Kidney (tissue), 13 donors: ENCODE measurements at regions not wholly inside any gene's neighbourhood (a gene's known extent, or its start where the extent isn't known, plus 50 kb on each side); places are given as distances from the start of the nearest gene placed in this dataset.
A peak's percentile ranks its signal among the peaks of the same experiment; 100 is the strongest.

ENCODE experiments used
- DNase-seq, 5 donors: peaks; one replicate each; pipeline ENCODE4 v3.0.0-alpha.2; 2013 to 2020
- FAIRE-seq: peaks from 2 replicates; lab custom pipeline; 2012; peaks lifted over from hg19 to GRCh38; lab: Jason Lieb, UNC
- H3K27ac ChIP-seq, 2 donors: one replicate each; pipeline ENCODE4 v1.7.0; 2013; ENCODE audit warnings: low read depth in 2 of 2, low read length in 2 of 2, inconsistent platforms in 1 of 2
- H3K27me3 ChIP-seq: one replicate; pipeline ENCODE4 v1.7.1; 2013; ENCODE audit warnings: low read length, inconsistent platforms; ENCODE audit not compliant: control insufficient read depth, insufficient read depth
- H3K36me3 ChIP-seq, 3 donors: one replicate each; pipeline versions ENCODE4 v1.7.0 to v1.7.1; 2013; ENCODE audit warnings: low read length in 3 of 3, control low read depth in 1 of 3, inconsistent platforms in 1 of 3; ENCODE audit not compliant: insufficient read depth in 3 of 3, control insufficient read depth in 2 of 3
- H3K4me1 ChIP-seq, 3 donors: one replicate each; pipeline versions ENCODE4 v1.7.0 to v1.7.1; 2013; ENCODE audit warnings: low read length in 3 of 3, inconsistent platforms in 1 of 3, low read depth in 1 of 3; ENCODE audit not compliant: control insufficient read depth in 2 of 3, insufficient read depth in 2 of 3
- H3K4me3 ChIP-seq, 3 donors: one replicate each; pipeline versions ENCODE4 v1.7.0 to v1.8.1; 2013; ENCODE audit warnings: low read length in 3 of 3, control low read depth in 1 of 3, inconsistent platforms in 1 of 3
- H3K9ac ChIP-seq, 3 donors: one replicate each; pipeline versions ENCODE4 v1.7.0 to v1.7.1; 2013; ENCODE audit warnings: low read length in 3 of 3, control low read depth in 1 of 3, inconsistent platforms in 1 of 3
- H3K9me3 ChIP-seq, 3 donors: one replicate each; pipeline versions ENCODE4 v1.7.0 to v1.7.1; 2013; ENCODE audit warnings: low read length in 3 of 3, control low read depth in 1 of 3, inconsistent platforms in 1 of 3; ENCODE audit not compliant: control insufficient read depth in 2 of 3, insufficient read depth in 1 of 3
- CTCF ChIP-seq: IDR thresholded peaks from 3 replicates; pipeline ENCODE4 v1.5.1; 2012; ENCODE audit warnings: mild to moderate bottlenecking, moderate library complexity, borderline replicate concordance; ENCODE audit not compliant: insufficient read depth; ENCODE audit errors: extremely low read depth
- intact Hi-C: fragments of 100-400 bp; cut with DNase I; formaldehyde crosslinking; loops from one replicate; pipeline ENCODE4 v1.11.1; 2022
- donor health status: control.
- donor health status: control.
- donor health status: control.
- donor health status: control.
- donor health status: control.
- donor health status: DM: yes; HTN: yes; CAD: no.
- donor health status: Normal renal cell carcinoma (clear cell type).

GRCh38 chr13:106630162-106630561, 62.2 kb upstream of the ARGLU1 start:
- DNase-seq = peak in 2 of 5 donors; percentile 20 to 40
- Histone ChIP-seq H3K9me3 (no peaks in the 10 kb centered on the region), H3K36me3 (no peaks in the 10 kb centered on the region), H3K4me3 (no peak overlapping the region), H3K27me3 (no peaks in the 10 kb centered on the region), H3K9ac (no peak overlapping the region), H3K4me1 (no peaks in the 10 kb centered on the region), H3K27ac (no peak overlapping the region)
- no peak for FAIRE-seq
- intact Hi-C loops = no loop called here
- no peak for TF ChIP-seq CTCF

- Histone ChIP-seq H3K4me3 (peak overlapping the region in 1 of 3 donors; percentile 7), H3K9ac (no peak overlapping the region), H3K36me3 (no peaks in the 10 kb centered on the region), H3K27me3 (no peaks in the 10 kb centered on the region), H3K9me3 (no peaks in the 10 kb centered on the region), H3K27ac (no peak overlapping the region), H3K4me1 (no peaks in the 10 kb centered on the region)
- intact Hi-C loops = no loop called here
- TF ChIP-seq CTCF = no peak
- DNase-seq = no peak
- no peak for FAIRE-seq
These were observed 61.2 kb upstream of the ARGLU1 start for GRCh38 chr13:106628936-106629659.

GRCh38 chr13:106626473-106626872, 58.5 kb upstream of the ARGLU1 start:
- FAIRE-seq (no peak), DNase-seq (no peak)
- TF ChIP-seq CTCF = no peak
- H3K9ac ChIP-seq = no peak overlapping the region
- H3K36me3 ChIP-seq = no peaks in the 10 kb centered on the region
- intact Hi-C loops = no loop called here
- H3K4me1 ChIP-seq = no peaks in the 10 kb centered on the region
- H3K4me3 ChIP-seq = no peak overlapping the region
- no peaks in the 10 kb centered on the region for H3K27me3 ChIP-seq
- H3K27ac ChIP-seq = no peak overlapping the region
- no peaks in the 10 kb centered on the region for H3K9me3 ChIP-seq
